Jurkat, Clone E6-1 (cell line): ENCODE measurements at regions not wholly inside any gene's neighbourhood (a gene's known extent, or its start where the extent isn't known, plus 50 kb on each side); places are given as distances from the start of the nearest gene placed in this dataset.
"Not testable (repeated sequence)": the region's sequence is repeated elsewhere in the genome, so short reads cannot be mapped to it uniquely, and the experiment has no call there.

Source experiments
- DNase-seq: peaks from one replicate; pipeline ENCODE4 v3.0.0-alpha.2; 2011; ENCODE audit warnings: low read depth, low spot score
- H3K4me3 ChIP-seq: 2 replicates; pipeline ENCODE4 v1.5.1; 2011; ENCODE audit warnings: mild to moderate bottlenecking, low read length, control low read depth, moderate library complexity

GRCh38 chr1:213513006-213513405 is 462.0 kb downstream of the RPS6KC1 start:
- DNase-seq: no peak

DNA sequence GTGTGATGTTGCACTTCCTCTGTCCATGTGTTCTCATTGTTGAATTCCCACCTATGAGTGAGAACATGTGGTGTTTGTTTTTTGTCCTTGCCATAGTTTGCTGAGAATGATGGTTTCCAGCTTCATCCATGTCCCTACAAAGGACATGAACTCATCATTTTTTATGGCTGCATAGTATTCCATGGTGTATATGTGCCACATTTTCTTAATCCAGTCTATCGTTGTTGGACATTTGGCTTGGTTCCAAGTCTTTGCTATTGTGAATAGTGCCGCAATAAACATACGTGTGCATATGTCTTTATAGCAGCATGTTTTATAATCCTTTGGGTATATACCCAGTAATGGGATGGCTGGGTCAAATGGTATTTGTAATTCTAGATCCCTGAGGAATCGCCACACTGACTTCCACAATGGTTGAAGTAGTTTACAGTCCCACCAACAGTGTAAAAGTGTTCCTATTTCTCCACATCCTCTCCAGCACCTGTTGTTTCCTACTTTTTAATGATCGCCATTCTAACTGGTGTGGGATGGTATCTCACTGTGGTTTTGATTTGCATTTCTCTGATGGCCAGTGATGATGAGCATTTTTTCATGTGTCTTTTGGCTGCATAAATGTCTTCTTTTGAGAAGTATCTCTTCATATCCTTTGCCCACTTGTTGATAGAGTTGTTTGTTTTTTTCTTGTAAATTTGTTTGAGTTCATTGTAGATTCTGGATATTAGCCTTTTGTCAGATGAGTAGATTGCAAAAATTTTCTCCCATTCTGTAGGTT is 463.6 kb downstream of the RPS6KC1 start:
- H3K4me3 ChIP-seq, DNase-seq: not testable (repeated sequence)

More at GRCh38 chr1:213513006-213513405, 462.0 kb downstream of the RPS6KC1 start:
- H3K4me3 ChIP-seq: no peak overlapping the region

DNA sequence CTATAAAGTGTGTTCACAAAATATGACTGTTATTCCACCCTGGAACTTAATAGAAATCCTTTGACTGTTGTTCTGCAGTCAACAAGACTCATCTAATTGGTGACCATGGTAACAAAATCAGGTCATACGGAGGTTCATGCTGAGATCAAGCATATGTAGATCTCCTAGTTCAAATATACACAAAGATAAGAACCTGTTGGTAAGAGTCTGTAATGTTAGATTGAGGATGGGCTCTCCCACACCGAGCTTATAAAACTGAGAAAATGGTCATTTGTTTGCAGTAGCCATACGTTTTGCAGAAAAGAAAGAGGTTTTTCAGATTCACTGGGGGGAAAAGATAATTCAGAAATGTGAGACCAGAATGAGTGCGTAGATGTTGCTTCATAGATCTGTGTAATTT is 468.1 kb downstream of the RPS6KC1 start:
- no peak overlapping the region for H3K4me3 ChIP-seq
- DNase-seq: no peak

- no peak for DNase-seq
- H3K4me3 ChIP-seq: no peak overlapping the region
Observed at GRCh38 chr1:213521206-213521605, 466.6 kb upstream of the PROX1 start.

DNA sequence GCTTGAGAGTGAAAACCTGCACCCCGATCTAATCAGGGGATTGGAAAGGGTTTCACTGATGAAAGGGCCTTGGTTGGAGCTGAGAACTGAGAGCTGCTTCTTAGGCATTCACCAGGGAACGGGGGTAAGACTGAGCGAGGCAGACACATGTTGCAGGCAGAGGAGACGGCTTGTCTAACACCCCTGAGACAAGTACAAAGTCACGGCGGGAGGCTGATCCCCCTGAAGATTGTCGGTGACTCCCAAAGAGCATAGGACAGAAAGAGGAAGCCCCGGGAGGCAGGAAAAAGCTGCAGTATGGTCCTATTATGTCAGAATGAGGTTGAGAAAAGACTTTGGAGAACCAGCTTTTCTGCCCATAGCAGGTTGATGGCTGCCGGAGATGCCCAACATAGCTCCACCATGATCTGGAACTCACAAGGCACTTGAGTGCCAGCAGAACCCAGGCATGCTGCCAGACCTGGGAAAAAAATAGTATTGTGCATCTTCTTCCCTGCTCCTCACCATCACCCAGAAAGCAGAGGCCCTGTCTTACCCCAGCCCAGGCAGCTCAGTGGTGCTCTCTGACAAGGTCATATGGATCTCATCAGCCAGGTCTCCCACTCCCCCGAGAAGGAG is 463.9 kb upstream of the PROX1 start:
- no peak overlapping the region for H3K4me3 ChIP-seq
- DNase-seq: no peak

DNA sequence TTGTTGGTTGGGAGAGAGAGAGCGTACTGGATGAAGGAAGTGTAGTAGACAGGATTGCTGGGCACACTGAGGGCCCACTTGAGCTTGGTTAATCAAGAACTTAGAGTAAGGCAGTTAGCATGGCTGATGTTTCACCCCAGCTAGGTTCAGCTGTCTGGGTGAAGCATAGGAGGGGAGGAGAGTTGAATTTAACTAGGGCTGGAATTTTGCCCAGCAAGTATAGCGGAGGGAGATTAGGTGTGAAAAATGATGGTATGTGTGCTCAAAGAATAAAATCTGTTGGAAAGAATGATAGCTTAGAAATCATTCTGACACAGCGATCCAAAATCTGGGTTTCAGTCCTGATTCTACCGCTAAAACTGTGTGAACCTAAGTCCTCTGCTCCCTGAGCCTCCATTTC is 461.5 kb upstream of the PROX1 start:
- no peak overlapping the region for H3K4me3 ChIP-seq
- DNase-seq: no peak

DNA sequence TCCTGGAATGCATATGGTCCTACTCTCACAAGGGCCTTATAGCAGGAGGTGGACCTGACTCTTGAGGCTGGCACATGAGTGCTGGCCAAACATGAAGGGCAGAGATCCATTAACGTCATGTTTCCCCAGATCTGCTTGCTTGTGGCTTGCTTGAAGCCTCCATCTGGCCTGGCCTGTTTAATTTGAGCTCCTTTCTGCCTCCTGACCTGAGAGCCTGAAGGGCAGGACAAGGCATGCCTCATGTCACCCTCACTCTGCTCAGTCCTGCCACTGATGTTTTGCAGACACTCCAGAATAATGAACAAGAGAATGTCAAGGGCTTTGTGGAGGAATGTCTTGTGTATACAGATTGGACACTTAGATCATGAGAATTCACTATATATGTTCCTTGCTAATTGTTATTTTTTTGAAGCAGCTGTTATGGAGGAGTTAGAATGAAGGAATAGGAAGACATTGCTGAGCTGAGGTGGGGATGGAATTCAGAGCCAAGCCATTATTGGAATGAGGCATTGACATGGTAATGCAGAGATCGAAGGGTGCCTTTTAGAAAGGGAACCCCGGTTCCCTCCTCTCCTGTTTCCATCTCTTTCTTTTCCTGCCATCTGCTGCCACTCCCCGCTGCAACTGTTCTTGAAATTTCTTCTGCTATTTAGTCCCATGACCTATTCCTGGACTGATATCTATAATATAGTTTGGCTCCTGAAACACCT is 457.0 kb upstream of the PROX1 start:
- no peak for DNase-seq
- no peak overlapping the region for H3K4me3 ChIP-seq

DNA sequence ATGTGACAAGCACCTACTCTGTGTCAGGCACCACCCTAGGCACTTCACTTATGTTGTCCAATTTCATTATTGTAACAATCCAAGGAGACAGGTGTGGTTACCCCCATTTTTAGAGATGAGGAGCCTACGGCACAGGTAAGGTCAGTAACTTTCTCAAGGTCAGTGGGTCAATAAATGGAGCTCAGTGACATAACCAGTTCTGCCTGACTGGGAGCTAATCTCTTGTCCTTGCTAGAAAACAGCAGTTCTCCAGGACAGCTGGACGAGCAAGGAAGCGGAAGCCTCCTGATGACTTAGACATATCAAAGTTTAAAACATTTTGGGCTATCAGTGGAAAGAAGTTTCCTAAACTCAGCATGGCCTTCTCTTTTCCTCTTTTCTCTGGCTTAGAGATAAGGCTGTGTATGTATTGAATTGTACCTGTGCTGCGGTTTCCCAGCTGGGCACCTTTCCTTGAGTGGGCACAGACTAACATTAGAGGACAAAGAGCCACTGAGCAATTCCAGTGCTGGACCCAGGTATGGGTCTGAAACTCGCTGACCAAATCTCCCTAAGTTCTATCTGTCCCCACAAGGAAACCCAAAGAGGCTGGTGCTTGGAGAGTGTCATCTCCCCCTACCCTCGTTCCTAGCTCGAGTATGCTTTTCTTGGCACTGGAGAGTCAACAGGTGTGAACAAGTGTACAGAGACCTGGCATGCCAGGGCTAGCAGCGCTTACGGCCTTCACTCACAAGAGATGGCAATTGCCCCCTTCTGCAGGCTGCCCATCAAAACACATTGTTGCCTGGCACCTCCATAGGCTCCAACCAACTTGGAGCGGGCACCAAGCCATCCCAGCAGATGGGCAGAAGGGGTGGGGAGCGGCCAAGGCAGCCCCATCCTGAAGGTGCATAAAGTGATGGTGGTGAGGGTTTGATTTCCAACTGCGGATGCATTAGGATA is 456.1 kb upstream of the PROX1 start:
- DNase-seq: no peak
- no peak overlapping the region for H3K4me3 ChIP-seq

- H3K4me3 ChIP-seq: no peak overlapping the region
- DNase-seq: no peak
Observed at GRCh38 chr1:213533125-213533524, 454.6 kb upstream of the PROX1 start.

DNA sequence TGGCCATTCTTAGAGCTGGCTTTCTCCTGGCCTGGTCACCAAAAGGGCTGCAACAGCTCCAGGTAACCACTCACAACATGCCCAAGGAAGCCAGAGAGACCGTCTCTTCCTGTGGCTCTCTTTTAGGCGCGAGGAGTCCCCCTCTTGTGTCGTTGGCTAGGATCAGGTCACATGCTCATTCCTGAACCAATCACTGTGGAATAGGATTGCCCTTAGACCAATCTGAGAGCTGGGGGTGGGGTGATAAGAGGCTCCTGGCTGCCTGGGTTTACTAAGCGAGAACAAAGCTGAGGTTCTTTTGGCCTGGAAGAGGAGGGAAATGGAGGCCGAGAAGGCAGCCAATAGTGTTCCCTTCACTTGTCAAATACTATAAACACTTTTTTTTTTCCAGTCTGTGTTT is 452.1 kb upstream of the PROX1 start:
- no peak overlapping the region for H3K4me3 ChIP-seq
- DNase-seq: no peak

GRCh38 chr1:213538251-213538650 is 449.5 kb upstream of the PROX1 start:
- H3K4me3 ChIP-seq: no peak overlapping the region

GRCh38 chr1:213539464-213539863 is 448.3 kb upstream of the PROX1 start:
- no peak for DNase-seq

More at GRCh38 chr1:213538251-213538650, 449.5 kb upstream of the PROX1 start:
- DNase-seq: no peak

GRCh38 chr1:213541641-213542040 is 446.1 kb upstream of the PROX1 start:
- no peak for DNase-seq
- H3K4me3 ChIP-seq: no peak overlapping the region

More at GRCh38 chr1:213539464-213539863, 448.3 kb upstream of the PROX1 start:
- no peak overlapping the region for H3K4me3 ChIP-seq

- H3K4me3 ChIP-seq: not testable (repeated sequence)
Observed at GRCh38 chr1:213545181-213545580, 442.6 kb upstream of the PROX1 start.

DNA sequence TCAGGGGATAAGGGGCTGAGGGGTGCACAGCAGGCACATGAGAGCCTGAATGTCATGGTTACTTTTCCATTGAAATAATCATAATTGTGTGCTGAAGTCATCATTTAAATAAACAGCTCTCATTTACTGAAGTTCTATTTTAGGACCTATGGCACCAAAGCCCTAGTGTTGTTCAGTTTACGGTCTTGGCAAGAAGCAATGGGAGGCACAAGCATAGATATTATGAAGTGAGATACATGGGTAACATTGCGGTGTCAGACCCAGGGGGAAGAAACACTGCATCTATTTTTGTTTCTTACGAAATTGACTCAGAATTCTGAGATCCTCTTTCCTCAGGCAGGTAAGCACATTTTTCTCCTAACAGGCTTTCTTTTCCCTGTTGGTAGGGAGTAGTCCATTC is 437.8 kb upstream of the PROX1 start:
- DNase-seq: no peak
- H3K4me3 ChIP-seq: no peak overlapping the region

More at GRCh38 chr1:213545181-213545580, 442.6 kb upstream of the PROX1 start:
- not testable (repeated sequence) for DNase-seq

DNA sequence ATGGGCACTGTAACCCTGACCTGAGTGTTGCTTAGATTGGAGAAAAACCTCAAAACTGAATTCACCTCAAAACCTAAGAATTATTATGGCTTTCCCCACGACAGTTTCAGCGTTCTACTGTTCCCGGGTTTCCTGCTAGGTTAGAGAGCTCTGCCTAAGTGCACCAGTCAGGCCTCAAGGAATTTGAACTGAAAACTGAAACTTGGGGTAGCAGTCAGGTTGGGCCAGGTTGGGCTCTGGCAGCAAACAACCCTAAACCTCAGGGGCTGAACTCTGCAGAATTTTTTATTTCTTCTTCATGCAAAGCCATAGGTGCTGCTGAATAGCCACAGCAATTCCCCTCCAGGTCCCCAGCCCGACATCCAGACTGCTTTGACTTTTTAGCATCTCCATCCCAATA is 437.0 kb upstream of the PROX1 start:
- no peak for DNase-seq
- H3K4me3 ChIP-seq: no peak overlapping the region

- no peak overlapping the region for H3K4me3 ChIP-seq
- no peak for DNase-seq
Observed at GRCh38 chr1:213552045-213552444, 435.7 kb upstream of the PROX1 start.

DNA sequence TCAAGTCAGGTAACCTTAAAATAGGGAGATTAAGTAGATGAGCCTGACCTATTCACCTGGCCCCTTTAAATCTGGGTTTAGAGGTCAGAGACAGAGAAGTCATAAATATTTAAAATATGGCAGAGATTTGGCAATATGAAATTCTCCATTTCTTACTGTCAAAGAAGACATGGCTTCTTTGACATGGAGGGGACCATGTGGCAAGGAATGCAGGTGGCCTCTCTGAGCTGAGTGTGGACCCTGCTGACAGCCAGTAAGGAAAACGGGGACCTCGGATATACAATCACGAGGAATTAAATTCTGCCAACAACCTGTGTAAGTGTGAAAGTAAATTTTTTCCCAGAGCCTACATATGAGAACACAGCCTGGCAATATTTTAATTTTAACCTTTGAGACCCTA is 427.5 kb upstream of the PROX1 start:
- DNase-seq: no peak
- H3K4me3 ChIP-seq: no peak overlapping the region

DNA sequence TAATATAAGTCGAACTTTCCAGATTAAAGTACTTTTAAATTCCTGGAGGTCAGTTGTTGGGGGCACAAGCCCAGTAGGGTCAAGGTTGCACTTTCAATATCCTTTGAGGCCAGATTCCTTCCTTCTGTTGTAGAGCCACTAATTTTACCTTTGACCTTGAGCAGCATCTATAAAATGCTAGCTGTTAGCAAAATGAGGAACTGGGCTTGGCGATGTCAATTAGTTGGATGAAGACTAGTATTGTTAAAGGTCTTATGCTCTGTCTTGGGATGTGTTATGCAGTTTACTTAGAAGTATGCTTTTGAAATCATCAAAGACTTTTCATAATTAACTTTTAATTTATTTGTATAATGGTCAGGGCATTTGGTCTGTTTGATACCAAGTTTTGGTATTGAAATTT is 425.9 kb upstream of the PROX1 start:
- no peak for DNase-seq
- no peak overlapping the region for H3K4me3 ChIP-seq
